ENCODE measurements at regions not wholly inside any gene's neighbourhood (a gene's known extent, or its start where the extent isn't known, plus 50 kb on each side); places are given as distances from the start of the nearest gene placed in this dataset.
A peak's percentile ranks its signal among the peaks of the same experiment; 100 is the strongest.

DNA sequence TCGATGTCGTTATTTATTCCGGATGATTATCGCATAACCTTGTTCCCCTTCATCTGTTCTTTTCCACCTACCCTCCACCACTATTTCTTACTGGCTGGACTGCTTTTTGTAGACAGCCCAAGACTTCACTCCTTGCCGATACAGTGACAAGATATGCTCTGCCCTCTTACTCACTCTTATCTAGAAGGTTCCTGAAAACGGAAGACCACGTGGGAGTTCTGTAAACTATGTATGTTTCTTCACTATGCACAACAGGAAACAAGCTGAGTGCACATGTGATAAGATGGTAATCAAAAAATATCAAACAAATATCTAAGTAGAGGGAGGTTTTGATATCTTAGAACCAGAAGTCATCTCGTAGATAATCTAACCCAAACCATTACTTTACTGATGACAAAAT lies 122.9 kb upstream of the ARHGAP20 start:
- no peak overlapping the region for H3K4me3 ChIP-seq (replicated peaks; ENCODE audit: low read depth, low read length)
- no peak for TF ChIP-seq CTCF (IDR thresholded peaks at IDR 0.05; ENCODE audit: low read length, missing control alignments)
- DNase-seq (ENCODE audit: low read depth): no peak

DNA sequence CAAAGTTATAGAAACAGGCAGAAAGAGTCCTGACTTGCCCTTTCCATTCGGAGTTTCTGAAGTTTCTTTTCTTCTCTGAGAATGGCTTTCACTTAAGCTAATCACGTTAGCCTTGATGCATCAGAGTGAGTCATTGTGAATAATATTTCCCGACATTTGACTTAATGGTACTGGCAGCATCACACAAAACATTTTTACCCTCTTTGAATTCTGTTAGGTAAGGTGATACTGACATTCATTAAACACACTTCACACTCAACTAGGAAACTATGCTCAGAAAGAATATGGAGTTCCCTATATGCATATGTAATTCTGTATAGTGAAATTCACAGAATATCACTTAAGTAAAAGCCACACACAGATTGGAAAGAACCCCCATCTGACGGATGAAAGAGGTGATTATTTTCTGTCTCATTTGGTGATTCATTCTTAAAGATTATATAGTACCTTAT lies 120.8 kb upstream of the ARHGAP20 start:
- no peak overlapping the region for H3K4me3 ChIP-seq (replicated peaks; ENCODE audit: low read depth, low read length)
- TF ChIP-seq CTCF (IDR thresholded peaks at IDR 0.05; ENCODE audit: low read length, missing control alignments): no peak
- peak; percentile 65 for DNase-seq (ENCODE audit: low read depth)

- H3K4me3 ChIP-seq (replicated peaks; ENCODE audit: low read depth, low read length): no peak overlapping the region
- no peak for TF ChIP-seq CTCF (IDR thresholded peaks at IDR 0.05; ENCODE audit: low read length, missing control alignments)
- DNase-seq (ENCODE audit: low read depth): no peak
Observed at GRCh38 chr11:110832539-110832938, 120.3 kb upstream of the ARHGAP20 start.

DNA sequence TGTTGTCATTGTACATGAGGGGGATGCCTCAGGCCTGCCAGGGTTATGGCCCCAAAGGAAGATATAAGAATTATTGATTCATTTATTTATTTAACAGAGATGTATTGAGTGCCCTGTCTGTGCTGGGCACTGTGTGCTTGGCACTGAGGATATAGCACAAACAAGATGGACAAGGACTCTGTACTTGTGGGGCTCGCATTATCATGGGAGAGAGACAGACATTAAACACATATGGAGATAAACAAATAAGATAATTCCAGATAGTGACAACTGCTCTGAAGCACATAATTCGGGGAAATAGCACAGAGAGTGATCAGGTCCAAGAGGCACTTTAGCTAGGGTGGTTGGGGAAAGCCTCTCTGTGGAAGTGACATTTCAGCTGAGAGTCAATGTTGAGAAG lies 119.8 kb upstream of the ARHGAP20 start:
- no peak for DNase-seq (ENCODE audit: low read depth)
- TF ChIP-seq CTCF (IDR thresholded peaks at IDR 0.05; ENCODE audit: low read length, missing control alignments): no peak

GRCh38 chr11:110830747-110831146 lies 118.5 kb upstream of the ARHGAP20 start:
- no peak overlapping the region for H3K4me3 ChIP-seq (replicated peaks; ENCODE audit: low read depth, low read length)
- DNase-seq (ENCODE audit: low read depth): no peak
- no peak for TF ChIP-seq CTCF (IDR thresholded peaks at IDR 0.05; ENCODE audit: low read length, missing control alignments)

More for the DNA sequence above, 119.8 kb upstream of the ARHGAP20 start:
- no peak overlapping the region for H3K4me3 ChIP-seq (replicated peaks; ENCODE audit: low read depth, low read length)

GRCh38 chr11:110830344-110830743 lies 118.1 kb upstream of the ARHGAP20 start:
- no peak for TF ChIP-seq CTCF (IDR thresholded peaks at IDR 0.05; ENCODE audit: low read length, missing control alignments)
- no peak overlapping the region for H3K4me3 ChIP-seq (replicated peaks; ENCODE audit: low read depth, low read length)

GRCh38 chr11:110829873-110830272 lies 117.6 kb upstream of the ARHGAP20 start:
- no peak for TF ChIP-seq CTCF (IDR thresholded peaks at IDR 0.05; ENCODE audit: low read length, missing control alignments)
- no peak overlapping the region for H3K4me3 ChIP-seq (replicated peaks; ENCODE audit: low read depth, low read length)
- no peak for DNase-seq (ENCODE audit: low read depth)

More at GRCh38 chr11:110830344-110830743, 118.1 kb upstream of the ARHGAP20 start:
- DNase-seq (ENCODE audit: low read depth): no peak

Measured in fibroblast of pulmonary artery (primary cell).